ENCODE measurements at regions not wholly inside any gene's neighbourhood (a gene's known extent, or its start where the extent isn't known, plus 50 kb on each side); places are given as distances from the start of the nearest gene placed in this dataset.

GRCh38 chr3:74167926-74168325, 446.5 kb downstream of the CNTN3 start (continued):
- TF ChIP-seq E2F8 (IDR thresholded peaks at IDR 0.05; ENCODE audit: low read depth, partially characterized antibody) (no peak), POLR2AphosphoS5 (IDR thresholded peaks at IDR 0.05; ENCODE audit: low read length) (no peak), E2F4 (IDR thresholded peaks at IDR 0.05; ENCODE audit: low read depth, low read length) (no peak), SMC3 (IDR thresholded peaks at IDR 0.05; ENCODE audit: borderline replicate concordance, low read length) (no peak), KAT2A (conservative IDR thresholded peaks at IDR 0.05; ENCODE audit: control insufficient read depth, low read depth, low read length) (no peak), STAT1 (conservative IDR thresholded peaks at IDR 0.05) (no peak)

GRCh38 chr3:74165211-74165610, 449.2 kb downstream of the CNTN3 start:
- H4K20me1 ChIP-seq (ENCODE audit: control insufficient read depth, insufficient read depth), result no peaks in the 10 kb centered on the region
- ChIA-PET CTCF (no interaction called here), RAD21 (ENCODE audit: unreplicated experiment) (no interaction called here), POLR2A (no interaction called here), SMC1A (ENCODE audit: uncharacterized antibody, unreplicated experiment) (no interaction called here)
- no peak overlapping the region for H3K4me2 ChIP-seq (ENCODE audit: control insufficient read depth, insufficient read depth)
- H3K4me1 ChIP-seq (ENCODE audit: control insufficient read depth, insufficient read depth, low read length), result no peaks in the 10 kb centered on the region
- intact Hi-C loops (cut with micrococcal nuclease; ENCODE audit: unreplicated experiment), result no loop called here
- DNase-seq (ENCODE audit: low read depth, low spot score), result no peak
- no peak for ATAC-seq
- H3K27ac ChIP-seq (ENCODE audit: control insufficient read depth, insufficient read depth), result no peak overlapping the region
- no TSS peak for BruUV-seq (replicated peaks)
- H3K79me2 ChIP-seq (ENCODE audit: control insufficient read depth, insufficient read depth, low read length), result no peaks in the 10 kb centered on the region
- no peaks in the 10 kb centered on the region for H3K36me3 ChIP-seq (ENCODE audit: control insufficient read depth in 2 of 2, insufficient read depth in 2 of 2, low read length in 1 of 2)
- H3K27me3 ChIP-seq (replicated peaks in 1 of 2; ENCODE audit: control insufficient read depth in 2 of 2, insufficient read depth in 2 of 2, low read length in 1 of 2), result no peaks in the 10 kb centered on the region
- no peak overlapping the region for H3K4me3 ChIP-seq
- H3K9ac ChIP-seq (ENCODE audit: control insufficient read depth, insufficient read depth, low read length), result no peak overlapping the region
- H2AFZ ChIP-seq (ENCODE audit: control insufficient read depth, low read depth, low read length), result no peak overlapping the region
- 29% methylated on average over 4 of the region's 4 CpGs for WGBS (ENCODE audit: insufficient coverage, insufficient replicate concordance, low lambda C conversion rate, missing lambda C conversion rate)
- no peaks in the 10 kb centered on the region for H3K9me3 ChIP-seq (replicated peaks; ENCODE audit: control insufficient read depth, insufficient read depth, low read length)
- no peak for FAIRE-seq
- in situ Hi-C loops (cut with MboI), result no loop called here
- TF ChIP-seq JUND (IDR thresholded peaks at IDR 0.05; ENCODE audit: low read depth, low read length) (no peak), HDGF (IDR thresholded peaks at IDR 0.05) (no peak), POLR2AphosphoS5 (IDR thresholded peaks at IDR 0.05; ENCODE audit: low read length) (no peak), CHD4 (IDR thresholded peaks at IDR 0.05) (no peak), SMC3 (IDR thresholded peaks at IDR 0.05; ENCODE audit: borderline replicate concordance, low read length) (no peak), EGR1 (IDR thresholded peaks at IDR 0.05; ENCODE audit: borderline replicate concordance in 1 of 2, low read depth in 2 of 2, low read length in 2 of 2) (no peak), ZBED1 (IDR thresholded peaks at IDR 0.05; ENCODE audit: borderline replicate concordance) (no peak), TAF1 (IDR thresholded peaks at IDR 0.05; ENCODE audit: borderline replicate concordance, low read depth, low read length) (no peak), CTCF (IDR thresholded peaks at IDR 0.05 in 2 of 3, conservative IDR thresholded peaks at IDR 0.05 in 1 of 3; ENCODE audit: control insufficient read depth in 2 of 3, extremely low read depth in 1 of 3, insufficient read depth in 1 of 3, low read depth in 3 of 3, low read length in 3 of 3) (no peak), MEF2B (IDR thresholded peaks at IDR 0.05; ENCODE audit: partially characterized antibody, poor library complexity, severe bottlenecking) (no peak), POLR2AphosphoS2 (IDR thresholded peaks at IDR 0.05; ENCODE audit: low read depth, low read length) (no peak), E2F8 (IDR thresholded peaks at IDR 0.05; ENCODE audit: low read depth, partially characterized antibody) (no peak)

Data from GM12878 (cell line).